ENCODE measurements at regions not wholly inside any gene's neighbourhood (a gene's known extent, or its start where the extent isn't known, plus 50 kb on each side); places are given as distances from the start of the nearest gene placed in this dataset.
"Not testable (repeated sequence)": the region's sequence is repeated elsewhere in the genome, so short reads cannot be mapped to it uniquely, and the experiment has no call there.

DNA sequence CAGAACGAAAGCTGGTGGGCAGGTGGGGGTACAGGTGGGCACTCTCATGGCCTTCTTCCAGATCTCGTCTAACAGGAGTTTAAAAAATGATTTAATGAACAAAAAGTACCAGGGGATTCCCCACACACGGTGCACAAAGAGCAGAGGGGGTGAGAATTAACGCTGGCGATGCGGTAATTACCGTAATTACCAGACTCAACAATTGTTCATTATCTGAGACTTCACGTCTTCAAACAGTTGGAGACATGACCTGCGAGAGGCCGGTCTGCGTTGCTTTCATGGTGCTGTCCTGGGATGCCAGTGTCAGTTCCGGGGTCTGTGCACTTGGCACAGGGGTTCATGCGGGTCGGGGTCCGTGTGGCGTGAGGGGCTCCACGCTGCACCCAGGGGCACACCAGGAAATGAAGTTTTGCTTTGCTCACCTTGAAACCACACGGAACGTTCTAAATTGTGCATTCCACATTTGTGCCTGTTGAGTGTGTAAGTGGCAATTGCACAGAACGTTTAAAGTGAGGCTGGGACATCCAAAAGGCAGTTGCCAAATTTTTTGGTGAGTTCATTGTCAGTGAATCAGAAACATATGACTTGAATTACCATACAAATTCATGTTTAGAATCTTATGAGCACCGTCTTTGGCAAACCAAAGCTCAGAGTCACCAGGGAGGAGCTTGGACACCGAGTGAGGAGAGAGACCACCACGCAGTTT, 256.4 kb upstream of the IRX1 start:
- DNase-seq: no peak

- DNase-seq: no peak
Observed at GRCh38 chr5:3337812-3338541, 257.7 kb upstream of the IRX1 start.

DNA sequence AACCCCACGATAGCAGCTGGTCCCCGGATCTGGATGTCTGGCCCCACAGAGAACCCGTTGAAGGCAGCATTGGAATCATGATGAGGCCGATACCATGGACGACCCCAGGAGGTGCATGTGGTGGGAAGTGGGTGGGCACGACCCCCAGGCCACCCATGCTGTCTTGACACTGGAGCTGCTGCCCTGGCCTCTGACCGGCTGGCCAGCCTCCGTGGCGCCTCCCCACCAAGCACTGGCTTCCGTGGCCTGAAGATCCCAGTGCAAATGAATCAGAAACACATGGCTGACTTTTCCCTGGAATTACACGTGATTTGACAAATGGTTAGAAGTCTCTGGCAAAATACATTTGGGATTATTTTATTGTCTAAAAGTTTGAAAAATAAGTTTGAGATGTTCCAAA, 259.0 kb upstream of the IRX1 start:
- no peak for DNase-seq

- DNase-seq: no peak
Observed at GRCh38 chr5:3335301-3335700, 260.3 kb upstream of the IRX1 start.

- no peak for DNase-seq
Observed at GRCh38 chr5:3333836-3334235, 261.8 kb upstream of the IRX1 start.

DNA sequence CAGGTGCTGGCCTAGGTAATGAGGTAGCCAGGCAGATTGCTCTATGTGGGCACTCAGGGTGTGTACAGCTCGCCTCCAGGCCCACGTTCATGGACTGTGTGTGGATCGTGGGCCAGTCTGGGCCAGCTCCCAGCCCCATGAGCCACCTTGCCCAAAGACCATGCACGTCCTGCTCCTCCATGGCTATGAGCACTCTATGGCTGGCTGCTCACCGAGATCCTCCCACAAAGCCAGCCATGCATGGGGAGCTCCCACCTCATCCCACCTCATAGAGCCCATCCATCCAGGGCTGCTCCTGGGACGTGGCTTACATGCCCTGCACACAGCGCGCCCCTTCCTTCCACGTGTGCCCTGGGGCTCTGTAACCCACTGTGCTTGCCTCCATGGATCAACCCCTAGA, 262.5 kb upstream of the IRX1 start:
- no peak for DNase-seq

- DNase-seq: no peak
Observed at GRCh38 chr5:3331819-3332218, 263.8 kb upstream of the IRX1 start.

DNA sequence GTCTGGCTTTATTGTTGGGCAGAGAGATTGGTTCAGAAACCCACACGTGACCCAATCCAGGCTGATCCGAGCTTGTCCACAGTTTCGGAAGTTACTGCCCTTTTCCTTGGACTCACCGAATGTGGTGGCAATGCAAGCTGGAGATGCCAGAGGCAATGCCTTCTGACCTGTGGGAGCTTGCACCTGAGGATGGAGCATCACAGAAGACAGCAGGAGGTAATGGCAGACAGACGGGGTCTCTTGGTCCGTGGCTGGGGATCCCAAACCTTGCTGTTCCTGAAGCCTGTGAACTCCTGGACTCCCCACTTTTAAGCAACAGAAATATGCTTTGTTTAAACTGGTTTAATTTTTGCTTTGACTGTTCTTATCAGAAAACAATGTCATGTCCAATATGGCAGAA, 265.2 kb upstream of the IRX1 start:
- DNase-seq: no peak

- DNase-seq: no peak
Observed at GRCh38 chr5:3329427-3329826, 266.2 kb upstream of the IRX1 start.

DNA sequence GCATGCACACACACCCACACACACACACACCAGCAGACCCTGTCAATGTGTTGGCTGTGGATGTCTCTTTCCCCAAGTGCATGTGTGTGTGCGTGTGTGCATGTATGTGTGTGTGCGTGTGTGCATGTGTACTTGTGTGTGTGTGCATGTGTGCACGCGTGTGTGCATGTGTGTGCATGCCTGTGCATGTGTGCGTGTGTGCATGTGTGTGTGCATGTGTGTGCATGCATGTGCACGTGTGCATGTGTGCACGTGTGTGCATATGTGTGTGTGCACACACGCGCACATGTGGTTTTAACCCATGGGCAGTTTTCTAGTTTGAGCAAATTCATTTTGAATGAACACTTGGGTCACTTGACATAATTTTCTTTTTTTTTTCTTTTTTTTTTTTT, 268.8 kb upstream of the IRX1 start:
- no peak for DNase-seq

- peak in 1 of 2 experiments; percentile 89 for DNase-seq
Observed at GRCh38 chr5:3325972-3326840, 269.4 kb upstream of the IRX1 start.

GRCh38 chr5:3325201-3325971, 270.2 kb upstream of the IRX1 start:
- peak; percentile 95 to 97 for DNase-seq

DNA sequence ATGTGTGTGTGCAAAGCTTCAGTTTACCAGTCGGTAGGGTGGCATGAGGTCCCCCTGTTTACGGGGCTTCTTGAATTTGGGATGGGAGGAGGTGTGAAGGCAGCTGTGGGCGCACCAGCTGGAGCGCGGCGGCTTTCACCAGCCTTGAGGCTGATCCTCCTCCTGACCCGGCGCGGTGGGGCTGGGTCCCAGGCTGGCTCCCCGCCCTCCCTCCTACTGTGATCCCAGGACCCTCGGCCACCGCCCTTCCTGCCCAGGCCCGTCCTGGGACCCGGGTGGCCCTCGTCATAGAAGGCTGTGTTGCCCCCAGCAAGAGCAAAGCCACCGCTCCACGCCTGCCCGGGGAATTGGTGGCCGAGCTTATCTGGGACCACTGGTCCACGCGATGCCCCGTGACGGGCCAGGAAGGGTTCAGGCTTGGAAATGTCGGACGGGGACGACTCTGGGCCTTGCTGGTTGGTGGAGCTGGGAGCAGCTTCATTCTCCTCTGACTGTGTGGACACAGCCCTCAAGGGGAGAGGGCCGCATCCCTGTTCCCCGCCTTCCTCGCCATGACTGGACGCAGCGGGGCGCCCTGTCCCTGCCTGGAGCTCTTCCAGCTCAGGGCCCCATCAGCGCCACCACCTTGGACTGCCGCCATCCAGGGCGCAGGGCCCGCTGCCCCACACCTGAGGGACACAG, 271.1 kb upstream of the IRX1 start:
- no peak for DNase-seq

DNA sequence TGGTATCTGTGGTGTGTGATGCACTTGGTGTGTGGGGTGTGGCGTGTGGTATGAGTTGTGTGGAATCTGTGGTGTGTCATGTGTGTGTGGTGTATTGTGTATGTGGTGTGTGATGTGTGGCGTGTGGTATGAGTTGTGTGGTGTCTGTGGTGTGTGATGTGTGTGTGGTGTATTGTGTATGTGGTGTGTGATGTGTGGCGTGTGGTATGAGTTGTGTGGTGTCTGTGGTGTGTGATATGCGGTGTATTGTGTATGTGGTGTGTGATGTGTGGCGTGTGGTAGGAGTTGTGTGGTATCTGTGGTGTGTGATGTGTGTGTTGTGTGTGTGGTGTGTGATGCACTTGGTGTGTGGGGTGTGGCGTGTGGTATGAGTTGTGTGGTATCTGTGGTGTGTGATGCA, 271.7 kb upstream of the IRX1 start:
- not testable (repeated sequence) for DNase-seq

DNA sequence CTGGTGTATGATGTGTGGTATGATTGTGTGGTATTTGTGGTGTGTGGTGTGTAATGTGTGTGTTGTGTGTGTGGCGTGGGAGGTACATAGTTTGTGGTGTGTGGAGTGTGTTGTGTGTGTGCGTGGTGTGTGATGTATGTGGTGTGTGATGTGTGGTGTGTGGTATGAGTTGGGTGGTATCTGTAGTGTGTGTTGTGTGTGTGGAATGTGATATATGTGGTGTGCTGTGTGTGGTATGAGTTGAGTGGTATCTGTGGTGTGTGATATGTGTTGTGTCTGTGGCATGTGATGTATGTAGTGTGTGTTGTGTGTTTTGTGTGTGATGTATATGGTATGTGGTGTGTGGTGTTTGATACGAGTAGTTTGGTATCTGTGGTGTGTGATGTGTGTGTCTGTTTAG, 272.5 kb upstream of the IRX1 start:
- DNase-seq: no peak

GRCh38 chr5:3322642-3323041, 273.0 kb upstream of the IRX1 start:
- DNase-seq: no peak

- no peak for DNase-seq
Observed at GRCh38 chr5:3321923-3322322, 273.7 kb upstream of the IRX1 start.

DNA sequence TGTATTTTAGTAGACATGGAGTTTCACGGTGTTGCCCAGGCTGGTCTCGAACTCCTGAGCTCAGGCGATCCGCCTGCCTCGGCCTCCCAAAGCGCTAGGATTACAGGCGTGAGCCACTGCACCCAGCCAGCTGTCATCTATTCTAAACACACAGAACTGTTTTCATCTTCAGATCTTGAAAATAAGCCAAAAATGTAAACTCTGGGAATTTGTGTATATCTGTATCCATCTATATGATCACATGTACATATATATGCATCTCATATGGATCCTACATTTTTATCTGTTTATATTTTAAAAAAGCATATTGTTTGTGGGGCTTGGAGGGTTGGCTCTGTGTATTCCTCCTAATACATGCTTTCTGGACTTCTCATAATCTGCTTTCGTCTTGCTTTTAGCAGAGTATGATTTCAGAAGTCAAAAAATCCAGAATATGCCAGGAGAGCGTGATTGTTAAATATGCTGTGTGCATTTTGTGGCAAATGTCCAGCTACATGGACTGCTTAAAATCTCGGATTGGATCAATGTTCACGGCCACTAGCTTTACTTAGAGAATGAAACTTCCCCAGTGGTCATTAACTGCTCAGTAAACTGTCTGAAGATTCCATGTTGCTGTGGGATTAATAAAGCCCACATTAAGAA, 274.4 kb upstream of the IRX1 start:
- DNase-seq: no peak

DNA sequence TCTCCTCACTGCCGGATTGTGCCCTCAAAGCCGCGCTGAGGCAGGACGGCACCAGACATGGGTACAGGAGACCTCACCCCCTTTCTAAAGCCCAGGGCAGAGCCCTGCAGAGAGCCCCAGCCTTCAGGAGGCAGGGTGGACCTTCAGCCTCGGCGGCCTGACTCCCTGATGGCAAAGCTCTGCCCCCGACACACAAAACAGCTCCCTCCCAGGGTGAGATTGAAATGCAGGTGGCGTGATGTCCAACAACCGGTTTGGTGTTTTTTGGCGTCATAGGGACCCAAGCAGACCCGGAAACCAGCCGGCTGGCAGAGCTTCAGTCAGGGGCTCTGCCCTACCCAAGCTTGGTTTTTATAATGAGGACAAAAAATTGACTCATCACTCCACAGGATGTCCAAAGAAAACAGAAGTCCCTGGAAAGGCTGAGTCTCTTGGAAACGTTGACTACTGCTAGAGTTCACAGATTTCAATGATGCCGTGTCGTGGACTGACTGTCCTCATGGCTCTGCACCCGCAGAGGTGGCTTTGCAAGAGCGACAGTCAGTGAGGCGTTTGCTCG, 275.2 kb upstream of the IRX1 start:
- no peak for DNase-seq

DNA sequence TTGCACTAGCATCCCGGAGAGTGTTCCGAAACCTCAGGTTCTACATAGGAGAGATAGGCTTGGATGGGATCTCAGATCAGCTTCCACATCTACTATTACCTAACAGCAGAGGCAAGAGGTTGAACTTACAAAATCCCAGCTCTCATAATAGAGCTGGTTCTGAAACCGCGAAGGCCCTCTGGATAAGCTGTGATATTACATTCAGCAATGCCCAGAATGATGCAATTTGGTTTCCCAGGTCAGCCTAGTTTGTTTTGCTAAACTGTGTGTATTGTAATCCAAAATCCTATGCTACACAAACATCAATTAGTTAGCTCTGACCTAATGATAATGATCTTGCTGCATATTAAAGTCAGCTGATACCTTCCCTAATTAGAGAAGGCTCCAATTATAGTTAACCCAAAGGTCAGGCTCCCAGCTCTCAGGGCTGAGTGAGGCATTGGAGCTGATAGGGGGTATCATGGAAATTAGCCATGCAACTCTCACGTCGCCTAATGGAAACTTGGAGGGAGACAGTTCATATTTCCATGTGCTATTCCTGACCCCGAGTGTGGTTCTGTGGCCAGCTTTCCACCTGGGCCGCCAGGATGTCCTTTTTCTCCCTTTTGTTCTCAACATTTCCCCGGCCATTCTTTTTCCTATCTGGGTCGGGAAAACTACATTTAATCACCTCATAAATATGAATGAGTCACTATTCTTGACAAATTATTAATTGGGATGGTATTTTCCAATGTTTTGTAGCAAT, 278.4 kb upstream of the IRX1 start:
- no peak for DNase-seq

- DNase-seq: no peak
Observed at GRCh38 chr5:3313569-3313968, 282.1 kb upstream of the IRX1 start.

All from NCI-H524 (cell line).